ENCODE measurements at regions not wholly inside any gene's neighbourhood (a gene's known extent, or its start where the extent isn't known, plus 50 kb on each side); places are given as distances from the start of the nearest gene placed in this dataset.

- DNase-seq: peak; percentile 23 to 53
Measured at GRCh38 chr2:199019898-199020507, 437.7 kb downstream of the SATB2 start.

GRCh38 chr2:199018826-199019225 lies 438.9 kb downstream of the SATB2 start:
- DNase-seq: no peak

- no peak for DNase-seq
Measured at GRCh38 chr2:199015072-199015471, 442.7 kb downstream of the SATB2 start.

GRCh38 chr2:199014226-199014625 lies 443.5 kb downstream of the SATB2 start:
- DNase-seq: no peak

- DNase-seq: no peak
Measured at GRCh38 chr2:199011908-199012307, 445.8 kb downstream of the SATB2 start.

- no peak for DNase-seq
Measured at GRCh38 chr2:198994678-198995077, 463.1 kb downstream of the SATB2 start.

GRCh38 chr2:198991431-198991830 lies 466.3 kb downstream of the SATB2 start:
- DNase-seq: no peak

GRCh38 chr2:198975779-198976178 lies 482.0 kb downstream of the SATB2 start:
- no peak for DNase-seq

GRCh38 chr2:198973785-198974184 lies 484.0 kb downstream of the SATB2 start:
- DNase-seq: no peak

- no peak for DNase-seq
Measured at GRCh38 chr2:198973181-198973580, 484.6 kb downstream of the SATB2 start.

- no peak for DNase-seq
Measured at GRCh38 chr2:198968545-198968944, 489.2 kb downstream of the SATB2 start.

GRCh38 chr2:198966269-198966668 lies 491.5 kb downstream of the SATB2 start:
- no peak for DNase-seq

GRCh38 chr2:198961547-198961946 lies 496.2 kb downstream of the SATB2 start:
- DNase-seq: no peak

GRCh38 chr2:198957181-198957580 lies 500.6 kb downstream of the SATB2 start:
- DNase-seq: no peak

GRCh38 chr2:198953328-198953727 lies 504.4 kb downstream of the SATB2 start:
- no peak for DNase-seq

GRCh38 chr2:198950803-198951202 lies 506.9 kb downstream of the SATB2 start:
- no peak for DNase-seq

- DNase-seq: no peak
Measured at GRCh38 chr2:198945496-198945895, 512.2 kb downstream of the SATB2 start.

- no peak for DNase-seq
Measured at GRCh38 chr2:198930170-198930569, 527.6 kb downstream of the SATB2 start.

GRCh38 chr2:198928026-198928425 lies 529.7 kb downstream of the SATB2 start:
- DNase-seq: no peak

- no peak for DNase-seq
Measured at GRCh38 chr2:198917926-198918720, 539.6 kb downstream of the SATB2 start.

- no peak for DNase-seq
Measured at GRCh38 chr2:198917275-198917674, 540.5 kb downstream of the SATB2 start.

GRCh38 chr2:198916548-198917080 lies 541.1 kb downstream of the SATB2 start:
- DNase-seq: peak; percentile 25 to 81

GRCh38 chr2:198913394-198914152 lies 544.2 kb downstream of the SATB2 start:
- no peak for DNase-seq
